ENCODE measurements at regions not wholly inside any gene's neighbourhood (a gene's known extent, or its start where the extent isn't known, plus 50 kb on each side); places are given as distances from the start of the nearest gene placed in this dataset.

- no peak for TF ChIP-seq GATA3 (IDR thresholded peaks at IDR 0.05; ENCODE audit: low read depth, low read length)
- TF ChIP-seq GATA2 (IDR thresholded peaks at IDR 0.05; ENCODE audit: low read depth, low read length) = no peak
These were observed 91.3 kb downstream of the SPRY2 start for GRCh38 chr13:80249516-80250212.
